ENCODE measurements at regions not wholly inside any gene's neighbourhood (a gene's known extent, or its start where the extent isn't known, plus 50 kb on each side); places are given as distances from the start of the nearest gene placed in this dataset.

GRCh38 chr1:213371525-213371846 is 320.4 kb downstream of the RPS6KC1 start:
- no peak for DNase-seq (ENCODE audit: low read depth)
- no peak overlapping the region for H3K4me3 ChIP-seq (ENCODE audit: low read depth, low read length)

DNA sequence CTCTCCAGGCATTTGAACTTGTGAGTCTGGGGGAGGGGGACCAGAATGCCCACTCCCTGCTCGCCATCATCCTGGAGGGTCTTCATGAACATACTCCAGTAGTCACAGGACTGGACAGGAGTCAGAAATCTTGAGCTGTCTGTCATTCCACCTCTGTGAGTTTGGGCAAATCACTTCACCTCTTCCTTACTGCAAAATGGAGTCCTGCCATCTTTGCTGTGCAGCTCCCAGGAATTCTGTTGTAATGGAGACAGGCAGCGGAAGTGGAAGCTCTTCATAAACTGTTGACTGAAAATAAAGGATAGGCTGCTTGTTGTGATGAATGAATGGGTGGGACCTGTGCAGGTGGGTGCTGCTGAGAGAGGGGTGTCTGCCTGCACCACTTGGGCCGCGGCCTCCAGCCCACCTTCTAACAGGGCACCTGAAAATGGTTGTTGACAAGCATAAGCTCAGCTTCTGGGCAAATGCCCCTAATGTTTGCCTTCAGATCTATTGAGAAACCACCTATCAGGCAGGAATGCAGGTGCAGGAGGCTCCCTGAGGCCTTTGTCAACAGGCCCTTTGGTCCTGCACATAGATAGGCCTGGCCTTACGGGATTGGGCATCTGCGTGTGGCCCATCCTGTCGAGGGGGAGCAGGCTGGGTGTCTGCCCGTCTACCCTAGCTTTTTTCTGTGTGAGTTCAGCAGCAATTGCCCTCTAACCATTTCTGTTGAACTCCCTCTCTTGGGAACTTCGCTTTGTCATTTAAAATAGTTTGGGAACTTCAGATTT is 321.0 kb downstream of the RPS6KC1 start:
- no peak for DNase-seq (ENCODE audit: low read depth)
- H3K4me3 ChIP-seq (ENCODE audit: low read depth, low read length) = no peak overlapping the region

GRCh38 chr1:213374369-213374768 is 323.3 kb downstream of the RPS6KC1 start:
- no peak overlapping the region for H3K4me3 ChIP-seq (ENCODE audit: low read depth, low read length)
- DNase-seq (ENCODE audit: low read depth) = no peak

DNA sequence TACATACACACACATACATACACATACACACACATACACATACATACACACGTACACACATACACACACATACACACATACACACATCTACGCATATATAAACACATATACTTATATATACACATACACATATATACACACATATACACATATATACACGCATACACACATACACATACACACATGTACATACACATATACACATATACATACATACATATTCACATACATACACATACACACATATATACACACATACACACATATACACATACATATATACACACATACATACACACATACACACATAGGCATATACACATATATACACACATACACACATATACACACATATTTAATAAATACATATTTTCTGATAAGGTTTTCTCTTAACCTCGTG is 324.0 kb downstream of the RPS6KC1 start:
- H3K4me3 ChIP-seq (ENCODE audit: low read depth, low read length) = no peak overlapping the region
- no peak for DNase-seq (ENCODE audit: low read depth)

- no peak overlapping the region for H3K4me3 ChIP-seq (ENCODE audit: low read depth, low read length)
- DNase-seq (ENCODE audit: low read depth) = no peak
Measured at GRCh38 chr1:213376862-213377372, 325.9 kb downstream of the RPS6KC1 start.

DNA sequence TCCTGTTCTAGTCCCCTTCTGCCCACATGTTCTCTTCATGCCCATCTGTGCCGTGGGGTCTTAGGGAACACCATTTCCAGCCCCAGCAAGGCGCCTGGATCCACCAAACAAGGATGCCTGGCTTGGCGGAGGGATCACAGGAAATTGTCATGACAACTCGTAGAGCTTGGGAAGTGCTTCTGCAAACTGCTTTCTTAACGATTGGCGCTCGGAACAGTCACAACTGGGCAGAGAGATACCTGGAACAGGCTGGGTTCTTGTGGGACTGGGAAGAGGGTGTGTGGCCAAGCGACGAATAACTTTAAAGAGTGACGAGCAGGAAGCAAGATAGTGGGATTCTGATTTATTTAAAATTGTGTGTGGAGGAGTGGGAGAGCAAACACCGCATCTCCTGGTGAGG is 329.8 kb downstream of the RPS6KC1 start:
- H3K4me3 ChIP-seq (ENCODE audit: low read depth, low read length) = no peak overlapping the region

GRCh38 chr1:213381572-213382084 is 330.6 kb downstream of the RPS6KC1 start:
- peak overlapping the region; percentile 13 for H3K4me3 ChIP-seq (ENCODE audit: low read depth, low read length)
- DNase-seq (ENCODE audit: low read depth) = no peak

More for the DNA sequence above, 329.8 kb downstream of the RPS6KC1 start:
- DNase-seq (ENCODE audit: low read depth) = no peak

DNA sequence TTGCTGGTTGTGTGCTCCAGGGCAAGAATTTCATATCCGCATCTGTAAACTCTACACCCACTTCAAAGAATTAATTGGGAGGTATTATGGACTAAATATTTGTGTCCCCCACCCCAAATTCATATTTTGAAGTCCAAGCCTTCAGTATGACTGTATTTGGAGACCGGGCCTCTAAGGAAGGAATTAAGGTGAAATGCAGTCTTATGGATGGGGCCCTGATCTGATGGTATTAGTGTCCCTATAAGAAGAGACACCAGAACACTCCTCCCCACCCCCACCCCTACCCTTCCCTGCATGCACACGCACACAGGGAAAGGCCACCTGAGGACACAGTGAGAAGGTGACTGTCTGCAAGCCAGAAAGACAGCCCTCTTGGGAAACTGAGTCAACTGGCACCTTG is 332.4 kb downstream of the RPS6KC1 start:
- DNase-seq (ENCODE audit: low read depth) = no peak
- H3K4me3 ChIP-seq (ENCODE audit: low read depth, low read length) = no peak overlapping the region

GRCh38 chr1:213385201-213385600 is 334.2 kb downstream of the RPS6KC1 start:
- H3K4me3 ChIP-seq (ENCODE audit: low read depth, low read length) = no peak overlapping the region
- no peak for DNase-seq (ENCODE audit: low read depth)

DNA sequence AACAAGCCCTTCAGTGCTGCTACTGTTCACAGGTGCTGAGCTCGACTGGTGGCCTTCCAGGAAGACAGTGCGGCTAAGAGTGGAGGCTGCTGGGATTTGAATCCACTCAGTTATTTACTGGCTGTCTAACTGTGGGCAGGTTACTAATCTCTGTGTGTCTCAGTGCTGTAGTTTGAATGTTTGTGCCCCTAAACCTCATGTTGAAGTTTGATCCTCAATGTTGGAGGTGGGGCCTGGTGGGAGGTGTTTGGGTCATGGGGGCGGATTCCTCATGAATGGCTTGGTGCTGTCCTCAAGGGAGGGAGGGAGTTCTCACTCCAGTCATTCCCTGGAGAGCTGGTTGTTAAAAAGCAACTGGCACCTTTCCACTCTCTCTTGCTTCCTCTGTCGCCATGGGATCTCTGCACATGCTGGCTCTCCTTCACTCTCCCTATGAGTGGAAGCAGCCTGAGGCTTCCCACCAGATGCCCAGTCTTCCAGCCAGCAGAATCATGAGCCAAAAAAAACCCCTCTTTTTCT is 334.8 kb downstream of the RPS6KC1 start:
- no peak for DNase-seq (ENCODE audit: low read depth)
- H3K4me3 ChIP-seq (ENCODE audit: low read depth, low read length) = no peak overlapping the region

- H3K4me3 ChIP-seq (ENCODE audit: low read depth, low read length) = no peak overlapping the region
Measured at GRCh38 chr1:213387380-213388015, 336.5 kb downstream of the RPS6KC1 start.

DNA sequence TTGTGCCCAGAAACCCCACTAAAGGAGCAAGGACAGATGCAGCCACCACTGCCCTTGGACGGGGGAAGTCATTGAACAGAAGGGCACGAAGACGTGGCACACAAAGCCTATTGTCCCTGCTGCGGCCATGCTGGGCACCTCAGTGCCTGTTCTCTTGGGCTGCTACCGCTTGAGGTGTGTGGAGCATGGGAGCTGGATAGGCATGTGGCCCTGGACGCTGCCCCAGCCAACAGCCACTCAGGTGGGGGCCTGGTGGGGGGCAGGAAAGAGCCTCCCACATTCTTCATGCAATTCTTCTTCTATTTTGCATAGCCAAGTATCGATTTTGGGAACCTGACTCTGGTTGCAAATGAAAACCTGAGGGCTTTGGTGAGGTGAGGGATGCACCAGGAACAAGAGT is 337.2 kb downstream of the RPS6KC1 start:
- H3K4me3 ChIP-seq (ENCODE audit: low read depth, low read length) = no peak overlapping the region
- no peak for DNase-seq (ENCODE audit: low read depth)

More at GRCh38 chr1:213387380-213388015, 336.5 kb downstream of the RPS6KC1 start:
- no peak for DNase-seq (ENCODE audit: low read depth)

- DNase-seq (ENCODE audit: low read depth) = no peak
- no peak overlapping the region for H3K4me3 ChIP-seq (ENCODE audit: low read depth, low read length)
Measured at GRCh38 chr1:213389061-213389581, 338.1 kb downstream of the RPS6KC1 start.

DNA sequence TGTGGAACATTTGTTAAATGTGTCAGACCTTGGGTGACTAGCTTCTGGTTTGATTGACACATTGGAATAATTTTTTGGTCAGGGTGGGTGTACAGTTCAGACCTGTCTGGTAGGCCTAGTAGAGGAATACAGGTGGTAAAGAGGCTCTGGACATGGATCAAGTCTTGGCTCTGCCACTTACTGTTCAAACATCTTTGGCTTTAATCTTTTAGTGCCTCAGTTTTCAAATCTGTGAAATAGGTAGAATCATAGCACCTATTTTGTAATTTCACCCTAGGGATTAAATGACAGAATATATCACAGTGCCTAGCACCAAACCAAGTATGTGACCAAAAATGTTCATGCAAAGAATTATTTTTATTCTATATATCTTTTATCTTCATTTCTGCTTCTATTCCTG is 340.4 kb downstream of the RPS6KC1 start:
- no peak overlapping the region for H3K4me3 ChIP-seq (ENCODE audit: low read depth, low read length)
- no peak for DNase-seq (ENCODE audit: low read depth)

- H3K4me3 ChIP-seq (ENCODE audit: low read depth, low read length) = no peak overlapping the region
Measured at GRCh38 chr1:213393860-213394259, 342.8 kb downstream of the RPS6KC1 start.

GRCh38 chr1:213394837-213395236 is 343.8 kb downstream of the RPS6KC1 start:
- DNase-seq (ENCODE audit: low read depth) = no peak
- H3K4me3 ChIP-seq (ENCODE audit: low read depth, low read length) = no peak overlapping the region

More at GRCh38 chr1:213393860-213394259, 342.8 kb downstream of the RPS6KC1 start:
- no peak for DNase-seq (ENCODE audit: low read depth)

- H3K4me3 ChIP-seq (ENCODE audit: low read depth, low read length) = no peak overlapping the region
- no peak for DNase-seq (ENCODE audit: low read depth)
Measured at GRCh38 chr1:213397638-213398037, 346.6 kb downstream of the RPS6KC1 start.

DNA sequence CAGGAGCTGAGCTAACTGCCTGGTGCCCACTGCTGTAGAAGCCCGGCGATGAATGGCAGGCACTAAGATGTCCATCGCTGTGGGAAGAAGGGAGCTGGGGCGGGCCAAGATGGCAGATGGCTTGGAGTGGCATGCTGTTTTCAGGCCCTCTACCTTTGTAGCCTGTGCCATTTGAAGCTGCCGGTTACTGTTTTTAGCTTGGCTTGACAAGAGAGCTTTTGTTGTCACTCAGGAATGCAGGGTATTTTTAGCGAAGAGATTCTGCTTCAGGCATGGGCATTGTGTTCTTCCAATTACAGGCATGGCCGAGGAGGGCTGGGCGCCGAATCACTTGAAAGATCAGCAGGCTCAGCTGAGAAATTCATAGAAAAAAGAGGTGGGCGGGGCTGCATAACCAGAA is 348.7 kb downstream of the RPS6KC1 start:
- DNase-seq (ENCODE audit: low read depth) = no peak
- no peak overlapping the region for H3K4me3 ChIP-seq (ENCODE audit: low read depth, low read length)

DNA sequence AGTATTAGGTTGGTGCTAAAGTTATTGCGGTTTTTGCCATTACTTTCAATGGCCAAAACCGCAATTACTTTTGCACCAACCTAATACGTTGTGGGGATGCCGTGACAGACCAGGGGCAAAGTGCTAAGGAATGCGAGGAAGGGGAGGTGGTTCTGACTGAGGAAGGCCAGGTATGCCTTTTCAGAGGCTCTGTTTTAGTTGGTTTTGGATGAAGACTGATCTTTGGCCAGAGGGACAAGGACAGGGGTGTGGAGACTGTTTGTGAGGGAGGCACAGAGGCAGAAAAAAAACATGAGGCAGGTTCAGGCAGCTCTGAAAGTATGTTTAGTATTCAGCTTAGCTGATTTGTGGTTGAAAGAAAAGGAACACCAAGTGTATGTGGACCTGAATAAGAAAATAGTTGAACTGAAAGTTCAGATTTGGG is 358.2 kb downstream of the RPS6KC1 start:
- DNase-seq (ENCODE audit: low read depth) = no peak
- H3K4me3 ChIP-seq (ENCODE audit: low read depth, low read length) = no peak overlapping the region

GRCh38 chr1:213409971-213410370 is 358.9 kb downstream of the RPS6KC1 start:
- no peak overlapping the region for H3K4me3 ChIP-seq (ENCODE audit: low read depth, low read length)
- no peak for DNase-seq (ENCODE audit: low read depth)
